Suprapubic skin (tissue), 3 donors: ENCODE measurements at regions not wholly inside any gene's neighbourhood (a gene's known extent, or its start where the extent isn't known, plus 50 kb on each side); places are given as distances from the start of the nearest gene placed in this dataset.

Experiments
- CTCF ChIP-seq, 2 donors: fragments of 200-600 bp in 1 of 2; fragments of 450-650 bp in 1 of 2; sonication (generic) in 1 of 2; IDR thresholded peaks; one replicate each; pipeline ENCODE4 v1.5.1; 2016 to 2019; ENCODE audit warnings: antibody characterized with exemption in 2 of 2, mild to moderate bottlenecking in 1 of 2, moderate library complexity in 1 of 2
- POLR2AphosphoS5 ChIP-seq, 3 donors: sonication (generic); formaldehyde crosslinking; IDR thresholded peaks; one replicate each; pipeline ENCODE4 v1.6.1; 2017; ENCODE audit warnings: antibody characterized with exemption in 3 of 3

- TF ChIP-seq CTCF (IDR thresholded peaks at IDR 0.05), result no peak
- no peak for TF ChIP-seq POLR2AphosphoS5 (IDR thresholded peaks at IDR 0.05)
These were observed 191.7 kb downstream of the DRD1 start for GRCh38 chr5:175252234-175252805.
